Fibroblast of skin of back (primary cell): ENCODE measurements at regions not wholly inside any gene's neighbourhood (a gene's known extent, or its start where the extent isn't known, plus 50 kb on each side); places are given as distances from the start of the nearest gene placed in this dataset.
"Not testable (repeated sequence)": the region's sequence is repeated elsewhere in the genome, so short reads cannot be mapped to it uniquely, and the experiment has no call there.

ENCODE experiments used
- DNase-seq: peaks from one replicate; pipeline ENCODE4 v3.0.0-alpha.2; 2013

GRCh38 chr21:18722193-18722592, 318.6 kb upstream of the TMPRSS15 start:
- DNase-seq: no peak

- no peak for DNase-seq
Measured at GRCh38 chr21:18723171-18723570, 319.6 kb upstream of the TMPRSS15 start.

DNA sequence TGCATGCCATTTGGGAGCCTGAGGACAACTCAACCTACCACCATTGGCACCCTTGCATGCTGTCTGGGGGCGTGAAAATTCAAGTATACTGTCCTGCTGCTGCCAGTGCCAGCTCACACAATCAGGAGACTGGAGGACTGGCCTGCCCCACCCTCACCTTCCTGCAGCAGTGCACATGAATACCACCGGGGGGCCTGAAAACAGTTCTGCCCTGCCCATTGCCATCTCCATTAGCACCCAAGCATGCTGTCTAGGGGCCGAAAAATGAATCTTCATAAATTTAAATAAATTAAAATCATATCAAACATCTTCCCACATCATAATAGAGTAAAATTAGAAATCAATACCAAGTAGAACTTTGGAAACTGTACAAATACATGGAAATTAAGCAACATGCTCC, 322.1 kb upstream of the TMPRSS15 start:
- DNase-seq: no peak

DNA sequence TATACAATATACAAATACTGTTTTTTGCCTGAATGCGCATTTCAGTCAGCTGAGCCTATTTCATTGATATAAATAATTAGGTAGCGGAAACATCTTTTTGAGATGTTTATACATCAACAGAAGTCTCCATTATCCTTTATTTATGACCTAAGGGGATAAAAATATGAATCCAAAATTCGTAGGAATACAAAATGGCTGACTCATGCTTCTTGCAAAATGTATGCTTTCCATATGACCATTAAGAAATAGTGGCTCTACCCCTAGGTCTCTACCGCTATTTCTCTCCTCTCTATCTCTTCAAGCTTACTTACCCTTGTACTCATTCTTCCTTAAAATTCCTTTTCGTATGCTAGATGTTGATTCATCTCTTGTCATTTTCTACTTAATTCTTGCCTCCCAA, 338.4 kb upstream of the TMPRSS15 start:
- no peak for DNase-seq

DNA sequence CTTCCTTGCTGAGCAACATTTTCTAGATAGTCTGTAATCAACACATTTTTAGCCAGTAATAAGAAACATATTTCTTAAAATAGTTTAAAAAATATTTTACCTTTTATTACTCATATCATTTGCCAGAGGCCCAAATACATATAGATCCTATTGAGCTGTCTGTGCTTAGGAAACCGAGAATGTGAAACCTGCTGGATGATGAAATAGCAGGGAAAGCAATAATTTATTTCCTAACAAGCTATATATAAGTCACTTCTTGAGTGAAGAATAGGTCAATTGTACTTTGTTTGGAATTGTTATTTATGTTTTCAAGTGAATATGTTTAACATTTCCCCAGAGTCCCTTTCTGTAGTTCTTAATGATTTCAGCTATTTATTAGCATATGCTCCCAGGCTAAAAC, 339.9 kb upstream of the TMPRSS15 start:
- no peak for DNase-seq

- DNase-seq: no peak
Measured at GRCh38 chr21:18744840-18745239, 341.3 kb upstream of the TMPRSS15 start.

- not testable (repeated sequence) for DNase-seq
Measured at GRCh38 chr21:18752894-18753293, 349.3 kb upstream of the TMPRSS15 start.

DNA sequence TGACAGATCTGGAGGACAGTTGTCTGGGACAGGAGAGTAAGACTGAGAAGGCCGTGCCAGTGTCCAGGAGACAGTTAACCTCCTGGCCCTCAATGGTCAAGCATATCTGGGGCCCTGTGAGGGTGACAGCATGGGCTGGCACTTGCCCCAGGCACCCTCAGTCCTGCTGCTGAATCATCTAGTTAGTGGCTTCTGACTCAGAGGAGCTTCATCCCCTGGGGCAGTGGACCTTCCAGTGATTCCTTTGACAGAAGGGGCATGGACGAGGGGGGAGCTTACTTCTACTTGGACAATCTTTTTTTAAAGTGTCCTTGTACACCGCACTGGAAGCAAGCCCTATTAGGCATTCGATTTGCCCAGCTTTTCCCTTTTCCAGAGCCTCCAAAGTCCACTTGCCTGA, 352.7 kb upstream of the TMPRSS15 start:
- DNase-seq: peak; percentile 2

- no peak for DNase-seq
Measured at GRCh38 chr21:18759267-18759666, 355.7 kb upstream of the TMPRSS15 start.

GRCh38 chr21:18759751-18760161, 356.2 kb upstream of the TMPRSS15 start:
- DNase-seq: no peak

DNA sequence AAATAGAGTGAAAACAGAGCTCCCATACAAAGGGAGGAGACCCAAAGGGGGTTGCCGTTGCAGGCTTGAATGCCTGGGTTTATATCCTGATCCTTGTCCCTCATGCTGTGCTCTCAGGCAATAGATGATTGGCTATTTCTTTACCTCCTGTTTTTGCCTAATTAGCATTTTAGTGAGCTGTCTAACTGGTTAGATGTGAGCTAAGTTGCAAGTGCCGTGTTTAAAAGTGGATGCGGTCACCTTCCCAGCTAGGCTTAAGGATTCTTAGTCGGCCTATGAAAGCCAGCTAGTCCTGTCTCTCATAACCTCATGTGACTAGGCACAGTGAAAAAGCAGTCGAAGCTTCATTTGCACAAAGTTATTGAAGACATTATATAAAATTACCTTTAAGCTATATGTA, 356.7 kb upstream of the TMPRSS15 start:
- DNase-seq: no peak

DNA sequence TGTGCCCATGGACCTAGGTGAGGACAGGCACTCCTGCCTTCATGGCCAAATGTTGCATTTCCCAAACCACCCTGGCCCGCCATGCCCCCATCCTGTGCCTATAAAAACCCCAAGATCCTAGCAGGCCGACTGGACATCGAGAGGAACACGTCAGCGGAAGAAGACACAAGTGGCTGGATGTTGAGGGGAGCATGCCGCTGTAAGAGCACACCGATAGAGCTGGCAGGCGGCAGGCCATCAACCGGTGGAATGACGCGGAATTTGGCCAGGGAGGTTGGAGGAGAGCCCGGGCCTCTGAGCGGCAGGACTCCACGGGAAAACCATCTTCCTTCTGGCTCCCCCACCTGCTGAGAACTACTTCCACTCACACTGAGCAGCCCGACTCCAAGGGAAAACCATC, 361.1 kb upstream of the TMPRSS15 start:
- no peak for DNase-seq

DNA sequence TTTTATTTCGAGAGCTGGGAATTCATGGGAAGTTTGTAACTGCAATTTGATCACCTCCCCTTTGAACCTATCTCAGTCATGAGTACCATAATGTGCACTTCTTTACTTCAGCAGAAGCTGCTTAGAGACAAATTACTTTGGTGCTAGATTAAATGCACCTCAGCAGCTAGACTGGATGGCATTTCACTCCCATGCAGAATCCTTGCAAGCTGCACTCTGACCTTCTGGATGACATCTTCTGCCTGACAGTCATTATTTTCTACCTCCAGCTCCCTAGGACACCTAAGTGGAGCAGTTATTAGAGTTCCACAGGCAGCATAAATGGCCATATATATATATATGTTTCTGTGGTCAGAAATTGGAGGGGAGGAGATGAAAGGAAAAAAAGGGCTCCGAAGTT, 366.0 kb upstream of the TMPRSS15 start:
- no peak for DNase-seq

GRCh38 chr21:18771845-18772380, 368.3 kb upstream of the TMPRSS15 start:
- no peak for DNase-seq

- DNase-seq: peak; percentile 32
Measured at GRCh38 chr21:18772404-18772803, 368.8 kb upstream of the TMPRSS15 start.

DNA sequence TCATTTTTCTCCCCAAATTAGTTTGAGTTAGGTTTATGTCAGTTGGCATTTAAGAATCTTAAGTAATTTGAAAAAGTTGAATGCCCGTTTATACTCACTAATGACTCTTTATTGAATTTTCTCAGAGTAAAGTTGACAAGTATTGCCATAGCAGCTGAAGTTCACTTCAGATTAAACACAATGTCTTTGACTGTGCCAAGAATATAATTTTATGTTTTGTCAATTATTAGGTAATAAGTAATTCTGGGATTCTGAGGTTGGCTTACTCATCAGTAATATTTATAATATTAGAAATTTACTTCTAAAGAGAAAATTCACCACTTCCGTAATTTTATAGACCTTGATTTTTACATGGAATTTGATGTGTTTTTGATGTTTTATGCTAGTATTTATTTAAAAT, 369.3 kb upstream of the TMPRSS15 start:
- no peak for DNase-seq

- no peak for DNase-seq
Measured at GRCh38 chr21:18776936-18777335, 373.4 kb upstream of the TMPRSS15 start.

GRCh38 chr21:18782721-18783120, 379.1 kb upstream of the TMPRSS15 start:
- no peak for DNase-seq

DNA sequence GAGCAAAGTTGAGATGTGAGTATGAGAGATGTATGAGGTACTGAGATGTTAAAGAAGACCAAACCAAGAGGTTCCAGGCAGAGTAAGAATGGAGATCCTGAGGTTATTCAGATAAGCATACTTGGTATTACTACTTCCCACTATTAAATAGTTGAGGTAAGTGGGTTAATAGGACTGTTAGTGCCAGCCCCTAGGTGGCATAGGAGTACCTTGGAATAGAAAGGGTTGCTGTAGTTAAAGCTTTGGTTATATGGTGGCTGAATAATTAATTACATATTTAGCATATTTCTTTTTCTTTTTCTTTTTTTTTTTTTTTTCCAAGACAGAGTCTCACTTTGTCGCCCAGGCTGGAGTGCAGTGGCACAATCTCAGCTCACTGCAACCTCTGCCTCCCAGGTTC, 397.9 kb upstream of the TMPRSS15 start:
- DNase-seq: peak; percentile 1

- no peak for DNase-seq
Measured at GRCh38 chr21:18803624-18804023, 400.0 kb upstream of the TMPRSS15 start.

DNA sequence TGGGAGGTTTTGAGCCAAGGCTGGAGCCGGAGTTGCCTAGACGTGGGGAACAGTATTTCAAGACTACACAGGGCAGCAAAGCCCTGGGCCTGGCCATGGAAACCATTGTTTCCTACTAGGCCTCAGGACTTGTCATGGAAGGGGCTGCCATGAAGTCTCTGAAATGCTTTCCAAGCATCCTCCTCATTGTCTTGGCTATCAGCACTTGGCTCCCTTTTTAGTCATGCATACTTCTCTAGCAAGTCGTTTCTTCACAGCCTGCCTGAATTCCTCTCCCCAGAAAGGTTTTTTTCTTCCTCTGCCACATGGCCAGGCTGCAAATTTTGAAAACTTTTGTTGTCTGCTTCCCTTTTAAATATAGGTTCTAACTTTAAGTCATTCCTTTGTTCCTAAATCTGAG, 406.6 kb upstream of the TMPRSS15 start:
- DNase-seq: no peak

DNA sequence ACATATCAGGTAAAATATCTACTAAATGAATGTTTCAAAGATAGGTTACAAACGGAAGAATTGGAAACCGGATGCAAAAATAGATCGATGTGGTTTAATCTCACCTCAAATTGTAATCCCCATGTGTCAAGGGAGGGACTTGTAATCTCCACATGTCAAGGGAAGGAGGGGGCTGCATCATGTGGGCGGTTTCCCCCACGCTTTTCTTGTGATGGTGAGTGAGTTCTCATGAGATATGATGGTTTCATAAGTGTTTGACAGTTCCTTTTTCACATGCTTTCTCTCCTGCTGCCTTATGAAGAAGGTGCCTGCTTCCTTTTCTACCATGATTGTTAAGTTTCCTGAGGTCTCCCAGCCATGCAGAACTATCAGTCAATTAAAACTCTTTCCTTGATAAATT, 408.7 kb upstream of the TMPRSS15 start:
- no peak for DNase-seq

- no peak for DNase-seq
Measured at GRCh38 chr21:18819507-18819906, 415.9 kb upstream of the TMPRSS15 start.

DNA sequence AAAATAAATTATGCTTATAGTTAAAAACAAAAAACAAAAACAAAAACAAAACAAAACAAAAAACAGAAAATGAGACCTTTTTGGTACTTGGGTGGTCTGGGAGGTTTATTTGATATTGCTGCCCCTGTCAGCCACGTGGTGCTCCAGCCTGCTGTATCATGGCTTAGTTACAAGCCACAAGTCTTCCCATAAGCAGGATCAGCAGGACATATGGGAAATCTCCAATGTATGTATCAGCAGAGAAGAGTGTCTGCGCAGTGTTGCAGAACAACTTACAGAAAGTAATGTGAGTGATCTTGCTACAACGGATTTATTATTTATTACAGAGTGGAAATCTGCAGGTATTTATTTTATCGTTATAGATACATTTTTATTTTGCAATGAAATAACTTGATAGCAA, 423.0 kb upstream of the TMPRSS15 start:
- DNase-seq: no peak

GRCh38 chr21:18831942-18832676, 428.5 kb upstream of the TMPRSS15 start:
- DNase-seq: no peak
